H1 (cell line): ENCODE measurements at regions not wholly inside any gene's neighbourhood (a gene's known extent, or its start where the extent isn't known, plus 50 kb on each side); places are given as distances from the start of the nearest gene placed in this dataset.

Experiments used
- CTCF ChIA-PET: fragments of 300-600 bp; sonication (Branson Sonifier 250); formaldehyde crosslinking; loops from one replicate; lab custom pipeline; 2021; ENCODE audit not compliant: partially characterized antibody; lab: Charles Lee
- POLR2A ChIA-PET: fragments of 300-600 bp; sonication (Branson Sonifier 250); formaldehyde crosslinking; loops from one replicate; lab custom pipeline; 2021; ENCODE audit warnings: inconsistent platforms; ENCODE audit not compliant: partially characterized antibody; lab: Charles Lee
- DNase-seq, 2 experiments: peaks; one replicate each; pipeline versions ENCODE4 v3.0.0 to v3.0.0-alpha.2; 2010 to 2022; ENCODE audit warnings: low spot score in 2 of 2, low read depth in 1 of 2, mixed read lengths in 1 of 2
- FAIRE-seq: peaks from 2 replicates; lab custom pipeline; 2011; peaks lifted over from hg19 to GRCh38; lab: Jason Lieb, UNC
- H2AFZ ChIP-seq: 2 replicates; pipeline ENCODE4 v1.8.1; 2012; ENCODE audit warnings: low read length, inconsistent platforms
- H2AK5ac ChIP-seq: 2 replicates; pipeline ENCODE4 v1.6.1; 2013; ENCODE audit warnings: low read depth, low read length
- H2BK120ac ChIP-seq: replicated peaks from 2 replicates; pipeline ENCODE3; 2013; ENCODE audit warnings: low read depth, low read length, inconsistent platforms
- H2BK12ac ChIP-seq: 2 replicates; pipeline ENCODE4 v1.6.1; 2013; ENCODE audit warnings: low read depth, low read length
- H2BK15ac ChIP-seq: 2 replicates; pipeline ENCODE4 v1.6.1; 2013; ENCODE audit warnings: low read length
- H2BK20ac ChIP-seq: 2 replicates; pipeline ENCODE4 v1.6.1; 2013; ENCODE audit warnings: low read length
- H2BK5ac ChIP-seq: 2 replicates; pipeline ENCODE4 v1.6.1; 2013; ENCODE audit warnings: low read depth, low read length
- H3K14ac ChIP-seq: 2 replicates; pipeline ENCODE4 v1.6.1; 2013; ENCODE audit warnings: inconsistent platforms; ENCODE audit not compliant: insufficient read length
- H3K18ac ChIP-seq: 2 replicates; pipeline ENCODE4 v1.6.1; 2013; ENCODE audit warnings: low read length; ENCODE audit errors: extremely low read depth
- H3K23ac ChIP-seq: 2 replicates; pipeline ENCODE4 v1.6.1; 2013; ENCODE audit warnings: inconsistent platforms; ENCODE audit not compliant: insufficient read length
- H3K23me2 ChIP-seq: 2 replicates; pipeline ENCODE4 v1.6.1; 2013; ENCODE audit warnings: low read depth, low read length
- H3K27ac ChIP-seq: 2 replicates; pipeline ENCODE4 v1.6.1; 2011; ENCODE audit warnings: low read depth, low read length, inconsistent platforms
- H3K27me3 ChIP-seq, 4 experiments: replicated peaks in 1 of 4; 1 replicate in 1 of 4; 2 replicates in 3 of 4; pipeline versions ENCODE4 v1.6.1 to v1.8.1; 2011 to 2013; ENCODE audit warnings: low read length in 3 of 4, mild to moderate bottlenecking in 3 of 4, inconsistent platforms in 2 of 4, mixed read lengths in 2 of 4, moderate library complexity in 1 of 4; ENCODE audit not compliant: control insufficient read depth in 3 of 4, insufficient read depth in 3 of 4; ENCODE audit errors: extremely low read depth in 1 of 4
- H3K36me3 ChIP-seq, 4 experiments: 2 replicates each; pipeline versions ENCODE4 v1.6.1 to v1.8.1; 2011 to 2013; ENCODE audit warnings: mild to moderate bottlenecking in 4 of 4, low read length in 3 of 4, moderate library complexity in 2 of 4, control low read depth in 1 of 4, inconsistent platforms in 1 of 4; ENCODE audit not compliant: insufficient read depth in 4 of 4, control insufficient read depth in 2 of 4
- H3K4ac ChIP-seq: replicated peaks from 2 replicates; pipeline ENCODE3; 2013; ENCODE audit warnings: low read length, low read depth, mixed read lengths, inconsistent platforms; ENCODE audit not compliant: insufficient read length
- H3K4me1 ChIP-seq, 4 experiments: replicated peaks in 1 of 4; 1 replicate in 1 of 4; 2 replicates in 3 of 4; pipeline versions ENCODE4 v1.6.1 to v1.8.1; 2011 to 2013; ENCODE audit warnings: low read length in 3 of 4, inconsistent platforms in 2 of 4, mixed read lengths in 1 of 4; ENCODE audit not compliant: insufficient read depth in 4 of 4, control insufficient read depth in 3 of 4
- H3K4me2 ChIP-seq, 2 experiments: 2 replicates each; pipeline versions ENCODE4 v1.6.1 to v1.8.1; 2011 to 2013; ENCODE audit warnings: low read depth in 2 of 2, low read length in 2 of 2, control low read depth in 1 of 2, inconsistent platforms in 1 of 2, mild to moderate bottlenecking in 1 of 2; ENCODE audit not compliant: insufficient read depth in 1 of 2
- H3K4me3 ChIP-seq, 4 experiments: fragments of 200-600, 300-600 bp in 1 of 4; sonication (generic), shearing (Covaris generic), sonication (Bioruptor Twin) in 1 of 4; 2 replicates each; pipeline versions ENCODE4 v1.5.1 to v1.8.1; 2011 to 2016; ENCODE audit warnings: low read length in 4 of 4, low read depth in 3 of 4, control low read depth in 2 of 4, inconsistent platforms in 2 of 4, mild to moderate bottlenecking in 2 of 4, mixed read lengths in 1 of 4, moderate library complexity in 1 of 4; ENCODE audit not compliant: insufficient read depth in 2 of 4; ENCODE audit errors: extremely low read depth in 1 of 4
- H3K56ac ChIP-seq: replicated peaks from 2 replicates; pipeline ENCODE3; 2013; ENCODE audit warnings: low read depth, mild to moderate bottlenecking, mixed read lengths, low read length, inconsistent platforms; ENCODE audit not compliant: insufficient read length
- H3K79me1 ChIP-seq: 2 replicates; pipeline ENCODE4 v1.6.1; 2013; ENCODE audit warnings: low read depth, low read length, control low read depth
- H3K79me2 ChIP-seq, 2 experiments: 2 replicates each; pipeline versions ENCODE4 v1.6.1 to v1.8.1; 2012 to 2013; ENCODE audit warnings: low read length in 2 of 2, mild to moderate bottlenecking in 2 of 2, inconsistent platforms in 1 of 2; ENCODE audit not compliant: insufficient read depth in 2 of 2, control insufficient read depth in 1 of 2
- H3K9ac ChIP-seq, 4 experiments: replicated peaks in 1 of 4; 1 replicate in 1 of 4; 2 replicates in 3 of 4; pipeline versions ENCODE4 v1.6.1 to v1.8.1; 2011 to 2013; ENCODE audit warnings: low read depth in 3 of 4, low read length in 3 of 4, control low read depth in 2 of 4, mild to moderate bottlenecking in 2 of 4, moderate library complexity in 2 of 4, inconsistent platforms in 1 of 4; ENCODE audit errors: extremely low read depth in 1 of 4
- H3K9me3 ChIP-seq, 2 experiments: 2 replicates each; pipeline versions ENCODE4 v1.6.1 to v1.8.1; 2012 to 2013; ENCODE audit warnings: mild to moderate bottlenecking in 2 of 2, moderate library complexity in 2 of 2, control low read depth in 1 of 2, inconsistent platforms in 1 of 2, low read depth in 1 of 2, low read length in 1 of 2, mixed read lengths in 1 of 2; ENCODE audit not compliant: insufficient read depth in 2 of 2
- H4K20me1 ChIP-seq, 2 experiments: replicated peaks in 1 of 2; 2 replicates each; pipeline versions ENCODE3 to v1.8.1; 2011 to 2013; ENCODE audit warnings: inconsistent platforms in 2 of 2, low read length in 2 of 2, mild to moderate bottlenecking in 1 of 2; ENCODE audit not compliant: insufficient read depth in 2 of 2, control insufficient read depth in 1 of 2
- H4K5ac ChIP-seq: 2 replicates; pipeline ENCODE4 v1.6.1; 2013; ENCODE audit warnings: low read length, low read depth, mixed read lengths, inconsistent platforms; ENCODE audit not compliant: insufficient read length
- H4K8ac ChIP-seq: 2 replicates; pipeline ENCODE4 v1.8.0; 2013; ENCODE audit warnings: mild to moderate bottlenecking, moderate library complexity, low read length, inconsistent platforms; ENCODE audit not compliant: insufficient read depth; ENCODE audit errors: extremely low read depth
- H4K91ac ChIP-seq: replicated peaks from 2 replicates; pipeline ENCODE3; 2013; ENCODE audit warnings: low read length, mixed read lengths, inconsistent platforms; ENCODE audit not compliant: insufficient read length
- KDM4A ChIP-seq: IDR thresholded peaks from one replicate; pipeline ENCODE4 v1.7.1; 2012; ENCODE audit warnings: low read depth, mild to moderate bottlenecking, moderate library complexity, low read length, inconsistent platforms; ENCODE audit not compliant: severe bottlenecking
- MAX ChIP-seq: IDR thresholded peaks from 2 replicates; pipeline ENCODE4 v1.6.1; 2012; ENCODE audit warnings: inconsistent platforms
- SIRT6 ChIP-seq: IDR thresholded peaks from one replicate; pipeline ENCODE4 v1.7.1; 2012; ENCODE audit warnings: low read length, inconsistent platforms
- SIX5 ChIP-seq: IDR thresholded peaks from 2 replicates; pipeline ENCODE4 v1.6.1; 2011; ENCODE audit warnings: mild to moderate bottlenecking, low read depth, low read length

DNA sequence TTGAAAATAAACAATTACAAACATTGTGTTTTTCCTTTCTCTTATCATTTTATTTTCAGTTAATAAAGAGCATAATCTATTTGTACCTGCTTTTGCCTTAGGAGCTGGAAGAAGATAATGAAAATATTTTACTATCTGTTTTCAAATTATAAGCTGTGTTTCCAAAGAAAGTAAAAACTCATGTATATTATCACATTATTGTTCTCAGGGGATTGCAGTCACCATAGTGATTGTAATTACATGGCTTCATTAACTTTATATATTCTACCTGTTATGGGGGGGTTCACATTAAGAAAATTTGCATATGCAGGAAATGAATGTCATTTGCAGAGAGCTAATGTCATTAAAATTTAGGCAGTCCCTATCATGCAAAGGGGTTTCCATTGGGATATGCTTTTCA lies 542.3 kb downstream of the NXPH1 start:
- Histone ChIP-seq H3K79me2 (no peaks in the 10 kb centered on the region), H3K4me2 (no peak overlapping the region), H3K36me3 (no peaks in the 10 kb centered on the region), H3K4ac (no peak overlapping the region), H2BK20ac (no peak overlapping the region), H3K4me1 (no peaks in the 10 kb centered on the region), H2BK5ac (no peak overlapping the region), H3K18ac (no peak overlapping the region), H3K27me3 (no peaks in the 10 kb centered on the region), H4K8ac (no peak overlapping the region), H3K56ac (no peak overlapping the region), H4K5ac (no peak overlapping the region), H3K23me2 (no peaks in the 10 kb centered on the region), H4K20me1 (no peaks in the 10 kb centered on the region), H3K23ac (no peak overlapping the region), H3K4me3 (no peak overlapping the region), H3K79me1 (no peaks in the 10 kb centered on the region), H3K9me3 (no peaks in the 10 kb centered on the region), H4K91ac (no peak overlapping the region), H3K14ac (no peak overlapping the region), H2AFZ (no peak overlapping the region), H2AK5ac (no peak overlapping the region), H3K27ac (no peak overlapping the region), H2BK15ac (no peak overlapping the region), H2BK12ac (no peak overlapping the region), H3K9ac (no peak overlapping the region), H2BK120ac (no peak overlapping the region)
- POLR2A ChIA-PET, result no interaction called here
- TF ChIP-seq KDM4A (no peak), SIRT6 (no peak), SIX5 (no peak), MAX (no peak)
- CTCF ChIA-PET, result no interaction called here
- DNase-seq, result no peak
- FAIRE-seq, result no peak
